Activated CD4-positive, alpha-beta T cell treated with anti-CD3 and anti-CD28 coated beads, Interleukin-2, amount 10 ng/mL, durations not matched to agents 24 days and 14 days (primary cell): ENCODE measurements at regions not wholly inside any gene's neighbourhood (a gene's known extent, or its start where the extent isn't known, plus 50 kb on each side); places are given as distances from the start of the nearest gene placed in this dataset.
A peak's percentile ranks its signal among the peaks of the same experiment; 100 is the strongest.
"Not testable (repeated sequence)": the region's sequence is repeated elsewhere in the genome, so short reads cannot be mapped to it uniquely, and the experiment has no call there.

ENCODE experiments used
- DNase-seq: peaks from one replicate; pipeline ENCODE4 v3.0.0; 2022
- H3K27ac Mint-ChIP-seq: one replicate; pipeline ENCODE4 v1.8.0; 2022; ENCODE audit warnings: mild to moderate bottlenecking, mixed read lengths
- H3K27me3 Mint-ChIP-seq: one replicate; pipeline ENCODE4 v1.8.0; 2022; ENCODE audit warnings: mixed read lengths
- H3K36me3 Mint-ChIP-seq: one replicate; pipeline ENCODE4 v1.8.0; 2022; ENCODE audit warnings: low read depth, mild to moderate bottlenecking, mixed read lengths
- H3K4me1 Mint-ChIP-seq: one replicate; pipeline ENCODE4 v1.8.0; 2021; ENCODE audit warnings: mixed read lengths
- H3K4me3 Mint-ChIP-seq: one replicate; pipeline ENCODE4 v1.8.0; 2022; ENCODE audit warnings: mild to moderate bottlenecking, moderate library complexity, mixed read lengths
- H3K9me3 Mint-ChIP-seq: one replicate; pipeline ENCODE4 v1.8.0; 2021; ENCODE audit warnings: mixed read lengths
- intact Hi-C: fragments of 100-400 bp; cut with micrococcal nuclease; formaldehyde crosslinking; loops from one replicate; pipeline ENCODE4 v1.15.1; 2023

DNA sequence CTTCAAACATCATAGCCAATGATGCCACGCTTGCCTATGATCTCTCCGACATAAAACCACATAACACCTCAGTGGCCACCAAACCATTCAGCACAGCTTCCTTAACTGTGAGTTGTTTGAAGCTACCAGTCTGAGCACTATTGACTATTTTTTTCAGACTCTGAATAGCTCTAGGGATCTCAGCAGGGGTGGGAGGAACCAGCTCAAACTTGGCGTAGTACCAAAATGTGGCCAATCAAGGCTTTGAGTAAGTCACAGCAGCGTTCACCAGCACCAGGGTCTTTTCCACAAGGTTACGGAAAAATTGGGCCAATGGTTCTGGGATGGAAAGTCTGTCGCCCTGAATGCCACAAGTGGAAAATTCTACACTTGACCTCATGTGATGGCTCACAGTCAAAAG is 70.6 kb downstream of the SMPDL3A start:
- intact Hi-C loops = no loop called here
- Mint-ChIP-seq H3K27me3 (no peaks in the 10 kb centered on the region), H3K36me3 (no peaks in the 10 kb centered on the region), H3K9me3 (no peaks in the 10 kb centered on the region), H3K4me1 (no peaks in the 10 kb centered on the region), H3K27ac (no peak overlapping the region), H3K4me3 (no peak overlapping the region)
- no peak for DNase-seq

DNA sequence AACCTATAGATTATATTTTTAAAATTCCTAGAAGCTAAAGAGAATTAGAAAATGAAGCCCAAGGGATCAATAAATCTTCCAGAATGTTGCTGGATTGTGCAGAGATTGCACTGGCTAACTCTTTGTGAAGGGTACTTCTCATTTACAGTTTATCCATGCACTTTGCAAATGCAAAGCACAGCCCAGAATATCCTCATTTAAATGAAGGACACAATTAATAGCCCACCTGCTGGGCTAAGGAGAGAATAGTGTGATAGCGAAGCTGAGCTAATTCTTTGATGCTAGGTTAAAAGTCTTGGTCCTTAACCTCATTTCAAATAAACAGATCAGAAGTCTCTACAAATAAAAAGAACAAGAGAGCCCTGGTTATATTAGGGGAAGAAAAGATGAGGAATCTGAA is 72.5 kb downstream of the SMPDL3A start:
- H3K4me1 Mint-ChIP-seq = no peaks in the 10 kb centered on the region
- no peaks in the 10 kb centered on the region for H3K36me3 Mint-ChIP-seq
- intact Hi-C loops = no loop called here
- H3K4me3 Mint-ChIP-seq = no peak overlapping the region
- no peaks in the 10 kb centered on the region for H3K9me3 Mint-ChIP-seq
- H3K27me3 Mint-ChIP-seq = no peaks in the 10 kb centered on the region
- DNase-seq = no peak
- no peak overlapping the region for H3K27ac Mint-ChIP-seq

DNA sequence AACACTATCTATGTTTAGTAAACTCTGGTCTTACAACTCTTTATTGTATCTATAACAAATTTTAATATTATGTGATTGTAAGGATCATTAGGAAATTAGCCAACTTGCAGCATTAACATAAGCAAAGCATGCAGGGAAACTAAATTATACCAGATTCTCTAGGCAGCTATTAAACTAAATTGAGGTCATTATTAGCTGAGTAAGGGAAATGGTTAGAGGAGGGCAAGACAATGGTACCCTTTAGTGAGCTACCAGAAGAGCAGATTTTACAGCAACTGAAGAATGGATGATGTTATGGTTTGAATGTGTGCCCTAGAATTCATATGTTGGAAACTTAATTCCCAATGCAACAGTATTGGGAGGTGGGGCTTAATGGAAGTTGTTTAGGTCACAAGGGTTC is 79.1 kb downstream of the SMPDL3A start:
- Mint-ChIP-seq H3K36me3 (no peaks in the 10 kb centered on the region), H3K4me1 (no peaks in the 10 kb centered on the region), H3K9me3 (no peaks in the 10 kb centered on the region), H3K4me3 (no peak overlapping the region), H3K27me3 (no peaks in the 10 kb centered on the region), H3K27ac (no peak overlapping the region)
- no peak for DNase-seq
- intact Hi-C loops = loop anchor here (2.0 kb wide), 1 partner anchor 449 kb away; no protein-coding TSS in a partner anchor

DNA sequence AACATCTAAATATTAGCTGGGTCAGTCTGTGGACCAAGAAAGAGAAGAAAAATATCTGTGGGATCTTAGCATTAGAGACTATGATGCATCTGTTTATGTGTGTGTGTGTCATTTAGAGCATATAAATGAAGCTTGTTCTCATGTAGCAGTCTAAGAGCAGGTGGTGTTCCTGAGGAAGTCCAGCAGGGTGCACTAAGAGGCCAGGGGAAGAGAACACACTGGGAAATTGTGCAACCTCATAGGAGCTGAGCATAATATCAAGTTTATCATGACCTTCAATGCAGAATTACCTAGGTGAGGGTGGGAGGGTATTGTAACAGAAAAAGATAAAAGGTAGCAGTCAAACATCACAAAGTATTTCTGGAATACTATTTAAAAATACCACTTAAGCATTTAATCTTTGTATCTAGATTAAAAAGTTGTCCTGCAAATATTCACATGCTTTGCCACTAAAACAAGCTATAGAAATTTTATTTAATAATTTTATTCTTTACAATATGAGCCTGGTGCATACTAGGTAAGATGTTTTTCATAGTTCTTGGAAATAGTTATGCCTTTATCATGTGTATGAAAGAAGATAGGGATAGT is 80.5 kb downstream of the SMPDL3A start:
- Mint-ChIP-seq H3K9me3 (no peaks in the 10 kb centered on the region), H3K4me3 (no peak overlapping the region), H3K27me3 (no peaks in the 10 kb centered on the region), H3K4me1 (no peaks in the 10 kb centered on the region), H3K36me3 (no peaks in the 10 kb centered on the region), H3K27ac (no peak overlapping the region)
- peak; percentile 58 for DNase-seq
- intact Hi-C loops = loop anchor here (2.0 kb wide), 1 partner anchor 447 kb away; no protein-coding TSS in a partner anchor

DNA sequence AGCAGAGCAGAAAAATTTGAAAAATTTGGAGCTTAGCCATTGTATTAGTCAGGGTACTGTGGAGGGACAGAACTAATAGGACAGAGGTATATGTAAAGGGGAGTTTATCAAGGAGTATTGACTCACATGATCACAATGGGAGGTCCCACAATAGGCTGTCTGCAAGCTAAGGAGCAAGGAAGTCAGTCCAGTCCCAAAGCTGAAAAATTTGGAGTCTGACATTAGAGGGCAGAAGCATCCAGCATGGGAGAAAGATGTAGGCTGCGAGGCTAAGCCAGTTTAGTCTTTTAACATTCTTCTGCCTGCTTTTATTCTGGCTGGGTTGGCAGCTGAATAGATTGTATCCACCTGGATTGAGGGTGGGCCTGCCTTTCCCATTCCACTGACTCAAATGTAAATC is 82.0 kb downstream of the SMPDL3A start:
- Mint-ChIP-seq H3K27ac (no peak overlapping the region), H3K27me3 (no peaks in the 10 kb centered on the region), H3K36me3 (no peaks in the 10 kb centered on the region), H3K9me3 (no peaks in the 10 kb centered on the region), H3K4me1 (no peaks in the 10 kb centered on the region), H3K4me3 (no peak overlapping the region)
- intact Hi-C loops = no loop called here
- DNase-seq = no peak

DNA sequence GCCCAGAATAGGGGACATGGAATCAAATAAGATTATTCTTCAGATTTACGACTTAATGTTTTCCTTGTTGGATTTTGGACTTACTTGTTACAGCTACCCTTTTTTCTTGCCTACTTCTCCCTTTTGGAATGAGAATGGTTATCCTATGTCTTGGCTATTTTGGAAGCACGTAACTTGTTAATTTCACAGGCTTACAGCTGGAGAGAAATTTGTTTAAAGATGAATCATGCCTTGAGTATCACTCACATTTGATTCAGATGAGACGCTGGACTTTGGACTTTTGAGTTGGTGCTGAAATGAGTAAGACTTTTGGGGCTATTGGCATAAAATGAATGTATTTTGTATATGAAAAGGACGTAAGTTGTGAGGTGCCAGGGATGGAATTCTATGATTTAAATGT is 83.3 kb downstream of the SMPDL3A start:
- H3K4me3 Mint-ChIP-seq = no peak overlapping the region
- H3K36me3 Mint-ChIP-seq = no peaks in the 10 kb centered on the region
- no peak overlapping the region for H3K27ac Mint-ChIP-seq
- H3K9me3 Mint-ChIP-seq = no peaks in the 10 kb centered on the region
- no peaks in the 10 kb centered on the region for H3K27me3 Mint-ChIP-seq
- H3K4me1 Mint-ChIP-seq = no peaks in the 10 kb centered on the region
- intact Hi-C loops = no loop called here
- DNase-seq = no peak

DNA sequence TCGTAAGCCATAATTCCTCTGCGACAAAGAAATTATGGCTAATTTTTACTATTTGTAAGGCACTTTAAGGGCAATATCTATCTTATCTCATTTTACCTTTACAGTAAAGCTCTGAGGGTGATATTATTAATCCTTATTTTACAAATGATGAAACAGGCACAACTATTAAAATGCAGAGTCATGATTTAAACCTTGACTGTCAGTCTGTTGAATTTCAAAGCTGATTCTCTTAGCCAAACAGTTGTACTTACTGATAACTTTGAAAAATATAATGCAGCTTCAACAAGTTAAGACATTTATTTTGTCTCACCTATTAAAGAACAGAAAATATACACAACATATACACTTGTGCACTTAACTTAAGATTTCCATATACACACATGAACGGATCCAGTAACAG is 88.2 kb downstream of the SMPDL3A start:
- intact Hi-C loops = no loop called here
- H3K9me3 Mint-ChIP-seq = no peaks in the 10 kb centered on the region

DNA sequence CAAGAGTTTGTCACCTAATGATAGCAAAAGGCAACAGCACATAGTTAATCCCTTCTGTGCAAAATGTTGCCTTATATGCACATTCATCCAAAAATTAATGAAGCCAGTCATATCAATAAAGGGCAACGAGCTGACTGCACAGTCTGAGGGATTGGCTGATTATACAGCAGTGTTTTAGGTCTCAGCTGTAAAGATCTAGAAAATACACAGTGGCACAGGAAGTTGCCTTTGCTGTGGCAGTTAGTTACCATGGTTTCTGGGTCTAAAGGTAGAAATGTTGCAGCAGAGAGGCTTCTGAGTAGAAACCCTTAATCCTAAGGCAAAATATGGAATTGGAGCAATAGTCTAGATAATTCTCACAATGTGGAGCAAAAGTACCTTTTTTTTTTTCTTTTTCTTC is 89.7 kb downstream of the SMPDL3A start:
- intact Hi-C loops = no loop called here
- no peaks in the 10 kb centered on the region for H3K9me3 Mint-ChIP-seq

More for the DNA sequence above, 88.2 kb downstream of the SMPDL3A start:
- H3K27ac Mint-ChIP-seq = no peak overlapping the region
- H3K4me1 Mint-ChIP-seq = no peaks in the 10 kb centered on the region
- no peak for DNase-seq
- H3K4me3 Mint-ChIP-seq = no peak overlapping the region
- no peaks in the 10 kb centered on the region for H3K27me3 Mint-ChIP-seq
- no peaks in the 10 kb centered on the region for H3K36me3 Mint-ChIP-seq

DNA sequence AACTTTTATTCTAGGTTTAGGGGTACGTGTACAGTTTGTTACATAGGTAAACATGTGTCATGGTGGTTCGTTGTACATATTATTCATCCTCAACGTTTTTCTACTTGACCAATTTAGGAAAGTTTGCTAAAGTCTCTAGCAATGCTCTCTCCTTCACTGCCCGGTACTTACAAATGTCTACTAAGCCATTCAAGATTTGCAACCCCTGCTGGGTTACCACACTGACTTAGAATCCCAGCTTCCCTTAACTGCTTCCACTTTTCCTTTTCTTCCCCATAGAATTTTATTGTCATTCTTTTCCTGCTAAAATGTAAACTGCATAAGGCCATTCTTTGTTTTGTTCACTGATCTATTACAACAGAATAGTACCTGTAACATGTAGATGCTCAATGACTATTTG is 97.4 kb downstream of the SMPDL3A start:
- H3K36me3 Mint-ChIP-seq = no peaks in the 10 kb centered on the region
- H3K27me3 Mint-ChIP-seq = no peaks in the 10 kb centered on the region
- no peaks in the 10 kb centered on the region for H3K9me3 Mint-ChIP-seq
- H3K27ac Mint-ChIP-seq = no peak overlapping the region
- no peak overlapping the region for H3K4me3 Mint-ChIP-seq
- intact Hi-C loops = no loop called here
- no peaks in the 10 kb centered on the region for H3K4me1 Mint-ChIP-seq
- DNase-seq = no peak

More for the DNA sequence above, 89.7 kb downstream of the SMPDL3A start:
- Mint-ChIP-seq H3K4me3 (no peak overlapping the region), H3K27me3 (no peaks in the 10 kb centered on the region), H3K27ac (no peak overlapping the region), H3K4me1 (no peaks in the 10 kb centered on the region), H3K36me3 (no peaks in the 10 kb centered on the region)
- DNase-seq = no peak

DNA sequence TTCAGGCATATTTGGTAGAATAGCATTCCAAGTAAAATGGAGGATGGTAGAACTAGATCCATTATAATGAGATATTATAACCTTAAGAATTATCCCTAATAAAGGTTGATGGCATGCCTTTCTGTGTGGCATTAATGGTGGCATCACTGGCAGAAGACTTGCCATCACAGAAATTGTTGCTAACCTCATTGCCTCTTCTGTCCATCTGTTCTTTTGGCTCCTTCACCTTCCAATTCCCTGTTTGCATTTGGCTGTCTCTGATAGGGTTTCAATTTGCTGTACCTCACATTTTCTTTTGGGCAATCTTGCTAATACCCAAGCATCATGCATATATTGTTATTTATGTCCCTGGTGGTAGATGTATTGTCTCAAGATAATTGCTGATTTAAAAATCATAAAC is 98.9 kb downstream of the SMPDL3A start:
- Mint-ChIP-seq H3K36me3 (no peaks in the 10 kb centered on the region), H3K27me3 (no peaks in the 10 kb centered on the region), H3K4me3 (no peak overlapping the region), H3K9me3 (no peaks in the 10 kb centered on the region), H3K4me1 (no peaks in the 10 kb centered on the region), H3K27ac (no peak overlapping the region)
- no peak for DNase-seq
- intact Hi-C loops = no loop called here

DNA sequence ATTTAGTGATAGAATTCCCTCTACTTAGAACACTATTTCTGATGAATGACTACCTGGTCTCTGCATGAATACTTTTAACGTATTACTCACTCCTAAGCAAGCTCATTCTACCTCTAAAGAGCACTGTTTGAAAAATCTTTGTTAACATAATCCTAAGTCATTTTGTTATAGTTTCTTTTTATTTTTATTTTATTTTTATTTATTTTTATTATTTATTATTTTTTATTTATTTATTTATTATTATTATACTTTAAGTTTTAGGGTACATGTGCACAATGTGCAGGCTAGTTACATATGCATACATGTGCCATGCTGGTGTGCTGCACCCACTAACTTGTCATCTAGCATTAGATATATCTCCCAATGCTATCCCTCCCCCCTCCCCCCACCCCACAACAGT is 99.6 kb downstream of the SMPDL3A start:
- H3K4me1 Mint-ChIP-seq, DNase-seq, H3K4me3 Mint-ChIP-seq, intact Hi-C loops, H3K36me3 Mint-ChIP-seq, H3K27ac Mint-ChIP-seq, H3K27me3 Mint-ChIP-seq, H3K9me3 Mint-ChIP-seq: not testable (repeated sequence)

DNA sequence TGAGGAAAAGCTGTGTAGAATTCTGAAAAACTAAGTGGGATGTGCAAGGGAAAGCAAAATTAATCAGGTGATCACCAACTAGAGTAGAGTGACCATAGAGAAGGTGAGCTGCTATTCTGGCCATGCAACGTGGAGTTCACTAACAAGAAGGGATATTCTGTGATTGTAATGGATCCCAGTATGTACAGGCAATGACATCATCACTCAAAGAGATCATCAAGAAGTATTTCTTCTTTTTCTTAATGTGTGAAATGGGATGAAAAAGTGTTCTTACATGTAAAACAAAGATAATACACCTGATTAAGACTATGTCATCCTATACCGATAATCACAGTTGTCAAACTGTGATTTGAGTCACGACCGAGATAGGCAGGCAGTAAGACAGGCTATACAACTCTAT is 101.2 kb downstream of the SMPDL3A start:
- DNase-seq = no peak
- Mint-ChIP-seq H3K9me3 (no peaks in the 10 kb centered on the region), H3K4me3 (no peak overlapping the region), H3K27ac (no peak overlapping the region), H3K4me1 (no peaks in the 10 kb centered on the region), H3K27me3 (no peaks in the 10 kb centered on the region), H3K36me3 (no peaks in the 10 kb centered on the region)
- intact Hi-C loops = no loop called here

DNA sequence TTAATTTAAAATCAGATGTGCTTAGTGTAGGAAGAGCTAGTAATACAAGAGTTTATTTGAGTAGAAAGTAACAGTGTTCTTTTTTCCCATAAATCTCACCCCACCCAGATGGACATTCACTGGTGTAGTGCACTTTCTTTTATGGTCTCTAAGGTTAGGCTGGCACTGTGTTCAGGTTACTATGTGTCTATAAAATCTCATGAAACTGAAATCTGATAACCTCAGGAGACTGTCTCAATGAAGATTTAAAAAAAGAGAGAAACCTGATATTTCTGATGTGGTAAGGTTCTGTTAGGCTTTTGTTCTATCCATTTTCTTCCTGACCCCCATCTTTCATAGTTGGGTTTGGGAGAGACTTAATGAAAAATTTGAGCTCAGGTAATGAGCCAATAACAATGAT is 101.2 kb upstream of the CLVS2 start:
- H3K27ac Mint-ChIP-seq = no peak overlapping the region
- H3K27me3 Mint-ChIP-seq = no peaks in the 10 kb centered on the region
- H3K4me1 Mint-ChIP-seq = no peaks in the 10 kb centered on the region
- DNase-seq = no peak
- H3K9me3 Mint-ChIP-seq = no peaks in the 10 kb centered on the region
- H3K36me3 Mint-ChIP-seq = no peaks in the 10 kb centered on the region
- intact Hi-C loops = no loop called here
- H3K4me3 Mint-ChIP-seq = no peak overlapping the region

DNA sequence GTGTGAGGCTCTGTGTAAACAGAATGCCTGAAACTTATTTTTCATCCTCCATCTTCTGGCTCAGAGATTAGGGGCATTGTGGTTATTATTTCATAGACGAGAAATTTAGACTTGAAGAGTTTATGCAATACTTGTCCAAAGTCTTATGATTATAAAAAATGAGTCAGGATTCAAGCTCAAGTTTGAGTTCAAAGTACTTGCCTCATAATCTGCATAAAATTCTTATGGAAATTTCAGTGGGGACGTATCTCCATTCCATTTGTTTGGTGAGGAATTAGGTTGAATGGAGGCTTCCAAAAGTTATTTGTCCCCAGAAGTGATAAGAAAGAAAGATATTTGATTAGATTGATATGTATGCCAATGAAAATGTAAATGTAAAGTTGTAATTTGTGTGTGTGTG is 93.7 kb upstream of the CLVS2 start:
- Mint-ChIP-seq H3K4me1 (no peaks in the 10 kb centered on the region), H3K27ac (no peak overlapping the region), H3K4me3 (no peak overlapping the region), H3K27me3 (no peaks in the 10 kb centered on the region), H3K9me3 (no peaks in the 10 kb centered on the region), H3K36me3 (no peaks in the 10 kb centered on the region)
- DNase-seq = no peak
- intact Hi-C loops = no loop called here

DNA sequence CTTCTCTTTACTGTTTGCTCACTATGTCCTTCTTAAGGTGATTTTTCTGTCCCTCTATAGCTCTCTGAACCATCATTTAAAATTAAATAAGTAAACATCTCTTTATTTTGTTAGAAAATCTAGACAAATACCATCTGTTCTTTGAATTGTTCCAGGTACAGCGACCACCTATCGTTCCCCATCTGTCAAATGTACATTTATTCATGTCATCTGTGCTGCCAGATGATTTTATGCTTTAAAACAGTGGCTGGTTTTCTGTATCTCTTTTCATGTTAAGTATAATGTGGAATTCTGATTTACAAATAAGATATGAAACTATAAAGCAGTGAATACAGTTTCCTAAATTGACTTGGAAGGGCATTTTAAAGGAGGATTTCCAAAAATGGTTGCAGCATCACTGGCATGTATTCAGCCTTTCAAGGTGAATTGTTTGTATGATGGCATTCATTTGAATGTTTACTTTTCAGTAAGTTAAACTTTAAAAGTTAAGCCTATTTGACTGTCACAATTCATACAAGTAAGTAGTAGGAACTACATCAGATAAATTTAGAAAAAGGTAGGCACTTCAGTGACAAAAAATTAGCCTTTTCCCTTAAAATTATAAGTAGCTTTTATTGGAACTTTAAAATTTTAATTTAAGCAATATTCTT is 92.6 kb upstream of the CLVS2 start:
- no peaks in the 10 kb centered on the region for H3K4me1 Mint-ChIP-seq
- no peaks in the 10 kb centered on the region for H3K27me3 Mint-ChIP-seq
- H3K4me3 Mint-ChIP-seq = no peak overlapping the region
- DNase-seq = no peak
- H3K36me3 Mint-ChIP-seq = no peaks in the 10 kb centered on the region
- intact Hi-C loops = no loop called here
- H3K9me3 Mint-ChIP-seq = no peaks in the 10 kb centered on the region
- no peak overlapping the region for H3K27ac Mint-ChIP-seq
